Prostate gland (tissue), 2 donors: ENCODE measurements at regions not wholly inside any gene's neighbourhood (a gene's known extent, or its start where the extent isn't known, plus 50 kb on each side); places are given as distances from the start of the nearest gene placed in this dataset.
A peak's percentile ranks its signal among the peaks of the same experiment; 100 is the strongest.
"Not testable (repeated sequence)": the region's sequence is repeated elsewhere in the genome, so short reads cannot be mapped to it uniquely, and the experiment has no call there.

Experiments
- DNase-seq: peaks from one replicate; pipeline ENCODE4 v3.0.0-alpha.2; 2019; ENCODE audit warnings: low spot score
- H3K27ac ChIP-seq, 2 donors: fragments of 200-600 bp; sonication (generic); 2 replicates each; pipeline ENCODE4 v1.5.1; 2017 to 2019
- H3K27me3 ChIP-seq: fragments of 200-600 bp; sonication (generic); replicated peaks from 2 replicates; pipeline ENCODE4 v1.5.1; 2019; ENCODE audit not compliant: insufficient read depth
- H3K36me3 ChIP-seq, 2 donors: fragments of 200-600 bp; sonication (generic); 1 replicate in 1 of 2; 2 replicates in 1 of 2; pipeline versions ENCODE4 v1.5.1 to v1.8.1; 2017 to 2019
- H3K4me1 ChIP-seq: fragments of 200-600 bp; sonication (generic); replicated peaks from 2 replicates; pipeline ENCODE4 v1.5.1; 2019
- H3K4me3 ChIP-seq, 2 donors: fragments of 200-600 bp; sonication (generic); 2 replicates each; pipeline ENCODE4 v1.5.1; 2017 to 2019
- H3K9me3 ChIP-seq: fragments of 200-600 bp; sonication (generic); 2 replicates; pipeline ENCODE4 v1.5.1; 2017
- POLR2A ChIP-seq: fragments of 450-650 bp; IDR thresholded peaks from one replicate; pipeline ENCODE4 v1.6.1; 2016; ENCODE audit warnings: antibody characterized with exemption, mild to moderate bottlenecking
- POLR2AphosphoS5 ChIP-seq: sonication (generic); formaldehyde crosslinking; IDR thresholded peaks from one replicate; pipeline ENCODE4 v1.6.1; 2017; ENCODE audit warnings: antibody characterized with exemption
- WGBS: methylation state at CpG from one replicate; pipeline ENCODE4 v1.1.5; 2018; 5-methylcytosine and 5-hydroxymethylcytosine counted together
- intact Hi-C: fragments of 100-400 bp; cut with DNase I; formaldehyde crosslinking; loops from one replicate; pipeline ENCODE4 v1.14.2; 2022
- TF ChIP-seq, protein P1 (sequence below), 4 experiments: fragments of 200-600 bp in 2 of 4; fragments of 450-650 bp in 2 of 4; sonication (generic) in 2 of 4; IDR thresholded peaks; 1 replicate in 3 of 4; 2 replicates in 1 of 4; pipeline ENCODE4 v1.5.1; 2016 to 2019; ENCODE audit warnings: antibody characterized with exemption in 4 of 4, mild to moderate bottlenecking in 2 of 4, moderate library complexity in 2 of 4

DNA sequence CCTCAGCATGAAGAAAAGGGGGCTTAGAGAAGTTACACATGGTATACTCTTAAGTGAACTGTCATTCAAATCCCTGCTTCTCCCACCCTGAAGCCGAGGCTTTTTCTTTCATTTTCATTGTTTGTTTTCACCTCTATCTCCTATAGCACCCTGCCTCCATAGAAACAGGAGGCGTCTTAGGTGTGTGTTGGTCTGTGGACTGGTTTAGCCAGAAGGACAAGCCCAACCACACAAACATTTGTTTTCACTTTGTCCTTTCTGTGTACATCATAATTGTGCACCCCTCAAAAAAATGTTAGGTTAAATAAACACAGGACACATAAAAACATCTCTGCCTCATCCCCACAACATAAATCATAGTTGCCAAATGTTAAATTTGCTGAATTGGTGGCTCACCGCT is 73.3 kb upstream of the UBE2E2 start:
- Histone ChIP-seq H3K9me3 (no peaks in the 10 kb centered on the region), H3K36me3 (no peaks in the 10 kb centered on the region), H3K4me1 (peaks cover 2% of the 10 kb centered on the region), H3K4me3 (no peak overlapping the region), H3K27ac (peak overlapping the region; percentile 49 to 78), H3K27me3 (no peaks in the 10 kb centered on the region)
- intact Hi-C loops = no loop called here
- WGBS = 21% methylated on average over 3 of the region's 3 CpGs
- TF ChIP-seq POLR2A (no peak), POLR2AphosphoS5 (peak; percentile 74)
- peak; percentile 59 for DNase-seq

DNA sequence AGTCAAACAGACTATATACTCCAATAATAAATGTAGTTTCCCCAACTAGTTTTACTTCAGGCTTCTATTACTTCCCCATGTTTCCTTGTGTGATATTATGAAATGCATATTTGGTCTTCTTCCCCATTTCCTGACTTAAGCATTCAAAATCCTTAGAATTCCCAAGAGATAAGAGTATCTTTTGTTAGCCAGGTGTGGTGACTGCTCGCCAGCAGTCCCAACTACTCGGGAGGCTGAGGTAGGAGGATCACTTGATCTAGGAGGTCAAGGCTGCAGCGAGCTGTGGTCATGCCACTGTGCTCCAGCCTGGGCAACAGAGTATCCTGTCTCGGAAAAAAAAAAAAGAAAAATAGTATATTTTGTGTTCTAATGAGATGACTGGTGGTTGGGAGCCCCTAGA is 72.7 kb upstream of the UBE2E2 start:
- TF ChIP-seq, protein P1, sequence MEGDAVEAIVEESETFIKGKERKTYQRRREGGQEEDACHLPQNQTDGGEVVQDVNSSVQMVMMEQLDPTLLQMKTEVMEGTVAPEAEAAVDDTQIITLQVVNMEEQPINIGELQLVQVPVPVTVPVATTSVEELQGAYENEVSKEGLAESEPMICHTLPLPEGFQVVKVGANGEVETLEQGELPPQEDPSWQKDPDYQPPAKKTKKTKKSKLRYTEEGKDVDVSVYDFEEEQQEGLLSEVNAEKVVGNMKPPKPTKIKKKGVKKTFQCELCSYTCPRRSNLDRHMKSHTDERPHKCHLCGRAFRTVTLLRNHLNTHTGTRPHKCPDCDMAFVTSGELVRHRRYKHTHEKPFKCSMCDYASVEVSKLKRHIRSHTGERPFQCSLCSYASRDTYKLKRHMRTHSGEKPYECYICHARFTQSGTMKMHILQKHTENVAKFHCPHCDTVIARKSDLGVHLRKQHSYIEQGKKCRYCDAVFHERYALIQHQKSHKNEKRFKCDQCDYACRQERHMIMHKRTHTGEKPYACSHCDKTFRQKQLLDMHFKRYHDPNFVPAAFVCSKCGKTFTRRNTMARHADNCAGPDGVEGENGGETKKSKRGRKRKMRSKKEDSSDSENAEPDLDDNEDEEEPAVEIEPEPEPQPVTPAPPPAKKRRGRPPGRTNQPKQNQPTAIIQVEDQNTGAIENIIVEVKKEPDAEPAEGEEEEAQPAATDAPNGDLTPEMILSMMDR (IDR thresholded peaks at IDR 0.05) = no peak
- no peak for TF ChIP-seq POLR2AphosphoS5
- no peak for TF ChIP-seq POLR2A
- intact Hi-C loops = no loop called here

DNA sequence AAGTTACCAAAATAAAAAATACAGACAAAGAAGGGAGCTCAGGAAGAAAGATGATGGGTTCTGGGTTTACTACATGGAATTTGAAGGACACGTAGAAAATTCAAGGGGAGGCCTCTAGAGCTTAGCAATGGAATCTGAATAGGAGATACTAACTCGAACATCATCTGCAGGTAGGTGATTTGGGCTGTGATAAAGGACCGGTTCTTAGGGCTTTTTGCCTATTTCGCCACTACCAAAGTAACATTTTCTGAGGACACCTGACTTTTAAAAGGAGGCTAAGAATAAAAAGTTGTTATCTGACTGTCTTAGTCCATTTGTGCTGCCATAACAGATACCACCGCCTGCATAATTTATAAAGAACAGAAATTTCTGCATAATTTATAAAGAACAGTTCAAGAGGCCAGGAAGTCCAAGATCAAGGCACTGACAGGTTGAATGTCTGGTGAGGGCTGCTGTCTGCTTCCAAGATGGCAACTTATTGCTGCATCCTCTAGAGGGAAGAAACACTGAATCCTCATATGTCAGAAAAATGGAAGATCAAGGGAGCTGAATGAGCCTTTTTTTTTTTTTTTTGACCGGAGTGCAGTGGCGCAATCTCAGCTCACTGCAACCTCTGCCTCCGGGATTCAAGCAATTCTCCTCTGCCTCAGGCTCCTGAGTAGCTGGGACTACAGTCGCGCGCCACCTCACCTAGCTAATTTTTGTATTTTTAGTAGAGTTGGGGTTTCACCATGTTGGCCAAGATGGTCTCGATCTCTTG is 67.9 kb upstream of the UBE2E2 start:
- Histone ChIP-seq H3K27me3 (no peaks in the 10 kb centered on the region), H3K9me3 (no peaks in the 10 kb centered on the region), H3K4me1 (no peaks in the 10 kb centered on the region), H3K27ac (no peak overlapping the region), H3K36me3 (no peaks in the 10 kb centered on the region), H3K4me3 (no peak overlapping the region)
- intact Hi-C loops = no loop called here
- DNase-seq = no peak
- WGBS = 88% methylated on average over 12 of the region's 12 CpGs
- TF ChIP-seq POLR2A (no peak), POLR2AphosphoS5 (no peak)
- TF ChIP-seq, protein P1 (IDR thresholded peaks at IDR 0.05) = no peak

More for the DNA sequence above, 72.7 kb upstream of the UBE2E2 start:
- H3K4me3 ChIP-seq = no peak overlapping the region
- 93% methylated on average over 4 of the region's 4 CpGs for WGBS
- no peaks in the 10 kb centered on the region for H3K9me3 ChIP-seq
- H3K27ac ChIP-seq = peak overlapping the region in 1 of 2 donors; percentile 78
- H3K36me3 ChIP-seq = no peaks in the 10 kb centered on the region
- H3K27me3 ChIP-seq = no peaks in the 10 kb centered on the region
- DNase-seq = no peak
- peaks cover 2% of the 10 kb centered on the region for H3K4me1 ChIP-seq

- H3K36me3 ChIP-seq = no peaks in the 10 kb centered on the region
- no peak overlapping the region for H3K4me3 ChIP-seq
- DNase-seq = no peak
- 92% methylated on average over 2 of the region's 2 CpGs for WGBS
- no peaks in the 10 kb centered on the region for H3K9me3 ChIP-seq
- TF ChIP-seq, protein P1 (IDR thresholded peaks at IDR 0.05) = no peak
- TF ChIP-seq POLR2AphosphoS5 = no peak
- no peak for TF ChIP-seq POLR2A
- H3K27me3 ChIP-seq = no peaks in the 10 kb centered on the region
- no peak overlapping the region for H3K27ac ChIP-seq
- no peaks in the 10 kb centered on the region for H3K4me1 ChIP-seq
- intact Hi-C loops = no loop called here
Observed at GRCh38 chr3:23136054-23136453, 67.1 kb upstream of the UBE2E2 start.

- H3K36me3 ChIP-seq, H3K27ac ChIP-seq, DNase-seq, intact Hi-C loops, H3K4me1 ChIP-seq, H3K4me3 ChIP-seq, H3K9me3 ChIP-seq, H3K27me3 ChIP-seq: not testable (repeated sequence)
- 44% methylated on average over 2 of the region's 2 CpGs for WGBS
Observed at GRCh38 chr3:23144051-23144450, 59.1 kb upstream of the UBE2E2 start.

- Histone ChIP-seq H3K27me3 (no peaks in the 10 kb centered on the region), H3K27ac (no peak overlapping the region), H3K9me3 (no peaks in the 10 kb centered on the region), H3K36me3 (no peaks in the 10 kb centered on the region), H3K4me3 (no peak overlapping the region), H3K4me1 (no peaks in the 10 kb centered on the region)
- intact Hi-C loops = no loop called here
- TF ChIP-seq POLR2AphosphoS5 (no peak), POLR2A (no peak)
- TF ChIP-seq, protein P1 (IDR thresholded peaks at IDR 0.05) = no peak
- 87% methylated on average over 2 of the region's 2 CpGs for WGBS
- DNase-seq = no peak
Observed at GRCh38 chr3:23146163-23146562, 57.0 kb upstream of the UBE2E2 start.
